K562 (cell line): ENCODE measurements at regions not wholly inside any gene's neighbourhood (a gene's known extent, or its start where the extent isn't known, plus 50 kb on each side); places are given as distances from the start of the nearest gene placed in this dataset.

Source experiments
- CBFB ChIP-seq: sonication (generic); formaldehyde crosslinking; IDR thresholded peaks from 2 replicates; pipeline ENCODE4 v1.4.0; 2020; ENCODE audit warnings: mild to moderate bottlenecking, missing genetic modification reagents
- CTCF ChIP-seq, 3 experiments: IDR thresholded peaks in 2 of 3; conservative IDR thresholded peaks in 1 of 3; 2 replicates each; pipeline ENCODE4 v1.5.1; 2011 to 2012; ENCODE audit warnings: low read length in 3 of 3, mild to moderate bottlenecking in 3 of 3, control low read depth in 2 of 3, improper control_type of control experiment in 1 of 3, inconsistent platforms in 1 of 3, low read depth in 1 of 3, mixed read lengths in 1 of 3, moderate library complexity in 1 of 3; ENCODE audit not compliant: insufficient read depth in 2 of 3
- MBD1 ChIP-seq: fragments of 250-450 bp; sonication (Bioruptor Pico); IDR thresholded peaks from 2 replicates; pipeline ENCODE4 v1.8.0; 2022; ENCODE audit warnings: inconsistent platforms
- POLR2A ChIP-seq: fragments of 450-650 bp; conservative IDR thresholded peaks from 2 replicates; pipeline ENCODE4 v1.6.1; 2016
- RAD21 ChIP-seq, 2 experiments: fragments of 250-450 bp in 1 of 2; fragments of 450-650 bp in 1 of 2; sonication (Bioruptor Pico) in 1 of 2; formaldehyde crosslinking in 1 of 2; IDR thresholded peaks in 1 of 2; conservative IDR thresholded peaks in 1 of 2; 2 replicates each; pipeline versions ENCODE4 v1.4.0 to v1.8.0; 2020 to 2022; ENCODE audit warnings: mild to moderate bottlenecking in 2 of 2, moderate library complexity in 1 of 2
- STAG1 ChIP-seq: sonication (generic); formaldehyde crosslinking; IDR thresholded peaks from 2 replicates; pipeline ENCODE4 v1.5.0; 2020; ENCODE audit warnings: missing genetic modification reagents, borderline replicate concordance

- no peak for TF ChIP-seq RAD21 (CRISPR knock-in tag; conservative IDR thresholded peaks at IDR 0.05 in 1 of 2, IDR thresholded peaks at IDR 0.05 in 1 of 2)
- TF ChIP-seq CBFB: no peak
- no peak for TF ChIP-seq POLR2A
- TF ChIP-seq MBD1: no peak
- no peak for TF ChIP-seq STAG1
- no peak for TF ChIP-seq CTCF (IDR thresholded peaks at IDR 0.05 in 2 of 3, conservative IDR thresholded peaks at IDR 0.05 in 1 of 3; ENCODE audit: insufficient read depth in 2 of 3, low read depth in 1 of 3, low read length in 3 of 3)
These were observed 135.7 kb upstream of the TBL1XR1 start for GRCh38 chr3:177332955-177333354.
